ENCODE measurements at regions not wholly inside any gene's neighbourhood (a gene's known extent, or its start where the extent isn't known, plus 50 kb on each side); places are given as distances from the start of the nearest gene placed in this dataset.

DNA sequence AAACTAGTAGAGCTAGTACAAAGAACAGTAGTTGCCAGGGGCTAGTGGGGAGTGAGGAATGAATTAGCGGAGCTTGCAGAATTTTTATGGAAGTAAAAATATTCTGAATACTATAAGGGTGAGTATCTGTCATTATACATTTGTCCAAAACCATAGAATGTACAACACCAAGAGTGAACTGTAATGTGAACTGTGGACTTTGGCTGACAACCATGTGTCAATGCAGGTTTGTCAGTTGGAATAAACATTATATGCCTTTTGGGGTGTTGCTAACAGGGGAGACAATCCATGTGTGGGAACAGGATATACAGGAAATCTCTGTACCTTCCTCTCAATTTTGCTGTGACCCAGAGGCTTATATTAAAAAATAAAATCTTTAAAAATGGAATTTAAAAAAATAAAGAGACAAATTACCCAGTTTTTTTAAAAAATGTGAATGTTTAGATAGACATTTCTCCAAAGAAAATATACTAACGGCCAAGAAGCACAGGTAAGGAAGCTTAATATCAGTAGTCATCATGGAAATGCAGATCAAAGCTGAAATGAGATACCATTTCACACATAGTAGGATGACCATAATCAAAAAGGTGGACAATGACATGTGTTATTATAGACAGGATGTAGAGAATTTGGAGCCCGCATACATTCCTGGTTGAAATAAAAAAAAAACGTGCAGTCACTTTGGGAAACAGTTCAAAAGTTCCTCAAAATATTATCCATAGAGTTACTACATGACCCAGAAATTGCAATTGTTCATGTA lies 899.8 kb downstream of the RAB28 start:
- no peak for DNase-seq (ENCODE audit: low read depth in 3 of 3)

DNA sequence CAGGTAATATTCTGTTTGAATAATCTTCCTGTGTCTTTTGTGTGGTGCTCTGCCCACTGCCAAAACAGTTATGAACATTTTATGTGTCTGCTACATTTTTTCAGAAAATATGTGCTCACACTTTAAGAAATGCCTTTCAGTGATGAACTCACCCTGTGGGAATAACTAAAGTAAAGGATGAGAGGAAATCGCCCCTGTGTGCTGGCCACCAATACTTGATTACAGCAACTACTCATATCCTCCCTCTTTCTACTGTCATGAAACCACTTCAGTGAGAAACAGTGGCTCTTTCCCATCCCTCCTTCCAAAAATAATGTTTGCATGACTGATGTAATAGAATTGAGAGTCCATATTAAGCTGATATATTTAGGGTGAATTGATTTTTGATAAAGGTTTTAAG lies 900.9 kb downstream of the RAB28 start:
- no peak for DNase-seq (ENCODE audit: low read depth in 3 of 3)

DNA sequence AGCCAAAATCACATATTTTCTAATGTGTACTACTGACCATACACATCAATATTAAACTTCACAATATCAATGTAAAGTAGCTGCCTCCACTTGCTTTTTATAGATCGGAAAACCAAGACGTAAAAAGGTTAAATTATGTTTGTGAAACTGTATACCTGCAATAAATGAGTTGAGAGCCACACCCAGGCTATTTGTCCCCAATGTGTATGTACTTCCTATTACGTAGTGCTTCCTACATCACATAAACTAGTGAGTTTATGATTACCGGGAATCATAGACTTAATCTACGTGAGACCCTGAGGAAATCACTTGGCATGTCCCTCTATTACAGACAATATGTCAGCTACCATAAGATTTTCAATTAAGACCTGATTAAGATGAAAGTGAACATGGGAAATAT lies 903.4 kb downstream of the RAB28 start:
- DNase-seq (ENCODE audit: low read depth in 3 of 3): no peak

DNA sequence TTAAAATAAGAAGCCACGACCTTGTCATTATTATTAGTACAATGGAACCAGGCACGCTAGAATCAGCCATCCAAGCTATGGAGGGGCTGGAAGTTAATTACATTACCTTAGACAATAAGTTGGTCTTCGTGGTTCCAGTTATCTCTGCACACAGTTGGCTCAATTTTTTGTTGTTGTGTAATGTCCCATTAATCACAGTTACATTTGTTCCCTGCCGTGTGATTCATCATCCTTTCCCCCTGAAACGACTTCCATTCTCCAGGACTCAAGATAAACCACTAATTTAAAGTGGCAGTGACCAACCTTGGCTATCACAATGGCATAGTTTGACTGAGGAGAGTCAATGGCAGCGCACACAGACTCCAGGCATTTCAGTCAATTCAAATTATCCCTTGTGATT lies 905.0 kb downstream of the RAB28 start:
- no peak for DNase-seq (ENCODE audit: low read depth in 3 of 3)

DNA sequence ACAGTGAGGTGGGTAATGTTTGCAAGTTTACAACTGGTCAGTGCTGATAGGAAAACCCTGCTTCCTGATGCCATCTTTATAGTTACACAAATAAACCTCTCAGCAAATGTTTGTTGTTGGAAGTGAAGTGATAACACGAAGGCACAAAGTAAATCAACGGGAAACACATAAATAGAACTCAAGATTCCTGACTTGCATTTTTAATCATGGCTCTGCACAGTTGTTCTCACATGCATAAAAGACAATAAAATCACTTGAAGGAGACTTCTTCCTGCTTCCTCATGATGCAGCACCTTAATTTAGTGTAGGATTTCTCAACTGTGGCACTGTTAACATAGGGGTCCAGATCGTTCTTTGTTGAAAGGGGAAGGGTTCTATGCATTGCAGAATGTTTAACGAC lies 907.7 kb downstream of the RAB28 start:
- DNase-seq (ENCODE audit: low read depth in 3 of 3): no peak

DNA sequence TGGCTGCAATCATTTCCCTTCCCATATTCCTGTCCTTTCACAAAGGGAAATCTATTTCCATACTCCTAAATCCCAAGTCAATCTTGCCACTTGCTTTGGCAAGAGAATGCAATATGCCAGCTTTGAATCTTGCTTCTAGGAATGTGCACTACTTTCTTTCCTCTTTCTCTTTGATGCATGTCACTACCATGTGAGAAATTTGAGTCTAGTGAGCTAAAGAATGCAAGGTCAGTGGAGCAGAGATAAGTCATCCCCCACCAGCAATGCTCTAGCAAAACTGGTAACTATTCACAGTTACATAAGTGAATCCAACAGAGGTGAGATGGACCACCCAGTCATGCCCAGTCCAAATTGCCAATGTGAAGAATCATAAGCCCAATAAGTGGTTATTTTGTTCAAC lies 910.4 kb downstream of the RAB28 start:
- DNase-seq (ENCODE audit: low read depth in 3 of 3): no peak

DNA sequence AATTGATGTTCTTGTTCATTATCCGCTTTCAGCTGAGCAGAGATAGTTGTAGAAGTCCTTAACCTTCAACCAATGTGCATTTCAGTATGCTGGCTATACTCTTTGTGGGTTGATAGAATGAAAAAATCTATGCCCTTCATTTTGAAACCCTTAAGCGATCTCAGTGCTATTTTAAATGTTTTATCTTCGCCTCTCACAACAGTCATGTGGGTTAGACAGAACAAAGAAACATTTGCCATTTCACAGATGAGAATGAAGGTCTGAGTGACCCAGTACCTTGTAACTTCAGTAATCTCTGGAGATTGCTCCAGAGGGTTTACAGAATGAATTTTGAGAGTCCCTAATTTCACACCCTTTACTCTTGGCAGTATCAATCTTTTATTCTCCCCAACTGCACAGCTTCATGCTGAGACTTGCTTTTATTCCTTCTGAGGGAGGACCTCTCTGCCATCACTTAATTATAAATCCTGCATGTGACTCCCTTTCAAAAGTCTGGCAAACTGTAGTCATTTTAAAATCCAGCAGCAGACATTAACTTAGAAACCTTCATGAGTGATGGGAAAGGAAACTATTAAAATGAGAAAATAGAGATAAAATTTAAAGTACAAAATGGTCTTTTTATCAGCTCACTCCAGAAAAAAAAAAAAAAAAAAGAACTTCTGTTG lies 921.5 kb downstream of the RAB28 start:
- no peak for DNase-seq (ENCODE audit: low read depth in 3 of 3)

DNA sequence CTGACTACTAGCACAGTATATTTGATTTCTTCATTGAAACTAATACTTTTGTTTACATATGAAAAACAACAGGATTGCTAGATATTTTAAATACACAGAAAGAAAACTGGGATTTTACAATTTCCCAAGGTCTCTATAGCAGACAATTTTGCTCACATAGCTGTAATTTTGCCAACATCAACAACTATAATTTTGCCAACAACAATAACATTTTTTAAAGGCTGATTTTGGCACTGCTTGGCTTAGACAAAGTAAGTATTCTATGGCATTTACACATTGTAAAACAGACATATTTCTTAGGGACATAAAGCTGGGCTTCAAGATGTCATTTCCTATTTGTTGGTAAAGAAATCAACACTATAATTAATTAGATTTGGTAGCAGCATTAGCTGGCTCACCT lies 922.1 kb downstream of the RAB28 start:
- DNase-seq (ENCODE audit: low read depth in 3 of 3): no peak

DNA sequence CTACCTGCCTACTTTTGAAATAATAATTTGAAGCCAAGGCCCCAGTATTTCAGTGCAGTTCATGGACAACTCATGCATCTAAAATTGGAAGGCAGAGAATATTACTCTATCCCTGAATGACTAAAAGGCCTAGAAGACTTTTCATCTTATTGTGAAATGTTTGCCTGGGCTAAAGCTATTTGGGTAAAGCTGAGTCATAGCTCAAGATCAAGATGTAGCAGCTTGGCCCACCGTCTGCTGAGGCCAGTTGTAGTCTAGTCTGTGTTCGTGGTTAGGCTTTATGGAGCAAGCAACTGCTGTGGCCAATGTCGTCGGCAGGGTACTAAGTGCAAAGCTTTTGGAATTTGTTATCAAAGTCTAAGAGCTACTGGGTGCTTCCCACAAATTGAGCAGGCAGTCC lies 929.1 kb downstream of the RAB28 start:
- DNase-seq (ENCODE audit: low read depth in 3 of 3): no peak

DNA sequence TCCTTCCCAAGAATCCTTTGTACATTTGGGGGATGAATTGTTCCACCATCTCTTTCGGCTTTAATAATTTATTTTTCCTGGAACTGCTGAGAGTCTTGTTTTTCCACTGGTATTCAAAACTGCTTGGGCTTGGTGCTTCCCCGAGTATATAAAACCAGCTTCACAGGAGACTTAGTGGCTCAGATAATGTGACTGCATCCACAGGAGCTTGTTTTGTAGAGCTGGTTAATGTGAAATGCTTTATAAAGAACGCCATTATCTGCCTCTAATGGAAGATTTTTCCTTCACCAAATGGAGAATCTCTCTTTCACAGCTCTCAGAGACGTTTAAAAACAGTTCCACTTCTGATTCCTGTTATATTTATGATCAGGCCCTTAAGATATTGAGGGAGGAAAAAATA lies 935.5 kb downstream of the RAB28 start:
- no peak for DNase-seq (ENCODE audit: low read depth in 3 of 3)

DNA sequence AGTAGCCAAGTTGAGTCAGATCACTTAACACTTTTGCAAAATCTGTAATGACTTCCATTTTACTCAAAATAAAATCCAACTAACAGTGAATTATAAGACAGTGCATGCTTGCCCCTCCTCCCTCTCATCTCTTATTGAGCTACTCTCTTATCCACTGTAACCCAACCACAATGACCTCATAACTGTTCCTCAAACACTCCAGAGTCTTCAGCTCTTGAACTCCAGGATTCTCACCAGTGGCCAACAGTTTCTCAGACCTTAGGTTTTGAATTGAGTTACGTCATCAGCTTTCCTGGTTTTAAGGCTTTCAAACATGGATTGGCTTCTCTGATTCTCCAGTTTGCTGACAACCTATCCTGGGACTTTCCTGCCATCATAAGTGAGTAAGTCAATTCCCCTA lies 938.3 kb downstream of the RAB28 start:
- DNase-seq (ENCODE audit: low read depth in 3 of 3): no peak

DNA sequence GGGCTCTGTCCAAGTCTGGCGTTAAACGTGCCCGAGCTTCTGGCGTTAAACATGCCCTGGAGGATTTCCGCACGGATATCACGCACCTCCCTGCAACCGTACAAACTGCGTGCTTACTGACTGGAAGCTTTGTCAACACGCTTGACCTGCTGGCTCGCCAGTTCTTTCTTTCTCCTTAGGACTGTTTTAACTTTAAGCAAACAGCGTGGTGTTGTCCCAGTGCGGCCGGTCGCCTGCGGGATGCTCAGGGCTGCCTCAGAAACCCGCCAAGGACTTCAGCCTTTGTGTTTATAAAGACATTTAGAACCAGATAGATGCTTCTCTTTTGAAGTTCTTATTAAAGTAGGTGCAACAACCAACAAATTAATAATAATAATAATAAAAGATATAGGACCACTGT lies 946.0 kb downstream of the RAB28 start:
- no peak for DNase-seq (ENCODE audit: low read depth in 3 of 3)

DNA sequence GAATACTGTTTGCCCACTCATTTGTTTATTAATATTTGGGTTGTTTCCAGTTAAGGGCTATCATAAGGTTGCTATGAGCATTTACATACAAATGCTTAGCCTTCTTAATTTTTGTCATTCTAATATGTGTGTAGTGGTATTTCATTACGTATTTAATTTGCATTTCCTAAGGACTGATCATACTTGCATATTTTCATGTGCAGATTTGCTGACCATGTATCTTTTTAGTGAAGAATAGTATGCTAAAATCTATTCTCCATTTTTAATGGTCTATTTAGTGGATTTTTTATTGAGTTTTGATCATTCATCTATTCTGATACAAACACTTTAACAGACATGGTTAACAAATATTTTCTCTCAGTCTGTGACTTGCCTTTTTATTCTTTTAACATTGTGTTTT lies 949.5 kb downstream of the RAB28 start:
- DNase-seq (ENCODE audit: low read depth in 3 of 3): no peak

DNA sequence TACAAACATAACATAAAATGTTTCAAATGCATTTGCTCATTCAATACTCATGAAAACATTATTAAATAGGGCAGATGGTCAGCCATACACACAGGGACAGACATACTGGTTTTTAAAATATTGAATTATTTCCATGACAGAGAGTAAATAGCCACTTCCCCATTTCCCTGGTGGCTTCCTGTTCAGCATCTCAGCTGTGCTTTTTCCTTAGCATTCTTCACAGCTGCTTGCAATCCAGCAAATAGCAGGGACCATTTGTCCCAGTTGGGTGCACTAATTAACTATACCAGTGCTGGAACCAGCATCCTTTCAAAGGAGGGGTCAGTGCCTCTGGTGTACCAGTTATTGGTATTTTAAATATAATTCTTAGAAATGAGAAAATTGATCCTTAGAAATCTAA lies 964.7 kb downstream of the RAB28 start:
- no peak for DNase-seq (ENCODE audit: low read depth in 3 of 3)

DNA sequence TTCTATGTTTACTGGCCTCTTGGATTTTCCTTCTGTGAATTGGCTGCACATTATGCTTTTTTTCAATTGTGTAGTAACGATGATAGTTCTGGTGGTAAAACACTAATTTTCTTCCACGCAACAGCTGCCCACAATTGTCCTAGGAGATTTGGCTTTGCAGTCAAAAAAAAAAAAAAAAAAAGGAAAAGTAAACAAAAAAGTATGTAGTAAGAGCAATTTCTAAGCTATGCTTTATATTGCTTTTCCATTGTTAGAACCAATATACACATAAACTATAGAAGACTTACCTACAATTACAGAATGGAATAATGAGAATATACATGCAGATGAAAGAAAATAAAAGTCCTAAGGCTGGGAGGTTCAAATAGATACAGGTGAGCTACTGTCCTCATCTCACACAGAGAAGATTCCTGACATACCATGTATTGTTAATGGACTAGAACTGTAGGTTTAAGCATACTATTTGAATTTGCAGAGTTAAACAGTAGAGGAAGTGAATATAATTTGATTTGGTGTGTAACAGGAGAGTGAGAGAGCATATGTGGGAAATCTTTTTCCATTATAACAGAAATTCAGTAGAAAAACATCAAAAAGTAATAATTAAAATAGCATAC lies 976.2 kb downstream of the RAB28 start:
- no peak for DNase-seq (ENCODE audit: low read depth in 3 of 3)

DNA sequence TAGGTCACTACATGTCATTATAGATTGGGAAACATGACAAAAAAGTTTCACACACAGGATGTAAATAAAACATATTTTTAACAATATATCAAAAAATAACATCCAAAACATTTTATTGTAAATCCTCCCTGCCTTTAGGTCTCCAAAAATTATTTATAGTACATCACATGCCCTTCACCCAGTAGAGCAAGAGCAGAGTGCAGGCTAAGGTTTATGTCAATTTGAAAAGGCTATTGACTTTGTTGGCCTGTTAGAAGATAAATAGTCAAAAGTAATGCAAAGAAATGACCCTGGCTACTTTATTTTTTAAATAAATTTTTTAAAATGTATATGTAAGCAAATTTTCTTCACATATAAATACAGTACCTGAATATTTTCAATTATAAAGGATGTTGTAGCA lies 983.7 kb downstream of the RAB28 start:
- DNase-seq (ENCODE audit: low read depth in 3 of 3): no peak

DNA sequence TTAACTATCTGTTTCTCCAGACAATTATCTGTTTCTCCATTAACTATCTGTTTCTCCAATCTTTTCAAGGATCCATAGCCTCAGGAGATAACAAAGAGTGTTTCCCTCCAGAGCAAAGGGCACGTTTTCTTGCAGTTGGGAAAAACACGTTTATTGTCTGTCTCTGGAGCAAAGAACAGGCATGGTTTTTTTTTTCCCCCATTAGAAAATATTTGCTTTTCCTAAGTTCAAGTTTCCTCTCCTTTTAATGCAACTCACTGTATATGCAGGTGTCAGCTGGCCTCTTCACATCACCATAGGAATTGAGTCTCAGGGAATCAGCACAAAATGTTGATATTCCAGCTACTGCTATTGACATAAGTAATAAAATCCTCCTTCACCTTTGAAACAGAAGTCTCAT lies 984.4 kb downstream of the RAB28 start:
- DNase-seq (ENCODE audit: low read depth in 3 of 3): no peak

DNA sequence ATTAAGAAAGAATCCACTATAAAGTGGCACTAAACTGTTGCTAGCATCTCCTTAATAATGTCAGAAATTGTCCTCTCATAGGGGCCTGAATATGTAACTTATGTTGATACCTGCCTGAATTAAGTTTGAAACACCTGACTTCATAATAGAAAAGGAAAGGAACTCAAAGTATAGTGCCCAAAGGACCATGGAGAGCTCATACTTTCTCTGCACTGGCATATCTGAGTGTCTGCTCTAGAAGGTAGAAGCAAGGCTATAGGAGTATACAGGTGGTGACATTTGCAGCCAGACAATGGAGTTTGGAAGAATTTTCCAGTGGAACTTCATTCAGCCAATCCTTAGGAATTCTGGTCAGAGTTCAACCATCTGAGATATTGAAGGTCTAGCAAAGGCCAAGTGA lies 988.9 kb downstream of the RAB28 start:
- DNase-seq (ENCODE audit: low read depth in 3 of 3): no peak

DNA sequence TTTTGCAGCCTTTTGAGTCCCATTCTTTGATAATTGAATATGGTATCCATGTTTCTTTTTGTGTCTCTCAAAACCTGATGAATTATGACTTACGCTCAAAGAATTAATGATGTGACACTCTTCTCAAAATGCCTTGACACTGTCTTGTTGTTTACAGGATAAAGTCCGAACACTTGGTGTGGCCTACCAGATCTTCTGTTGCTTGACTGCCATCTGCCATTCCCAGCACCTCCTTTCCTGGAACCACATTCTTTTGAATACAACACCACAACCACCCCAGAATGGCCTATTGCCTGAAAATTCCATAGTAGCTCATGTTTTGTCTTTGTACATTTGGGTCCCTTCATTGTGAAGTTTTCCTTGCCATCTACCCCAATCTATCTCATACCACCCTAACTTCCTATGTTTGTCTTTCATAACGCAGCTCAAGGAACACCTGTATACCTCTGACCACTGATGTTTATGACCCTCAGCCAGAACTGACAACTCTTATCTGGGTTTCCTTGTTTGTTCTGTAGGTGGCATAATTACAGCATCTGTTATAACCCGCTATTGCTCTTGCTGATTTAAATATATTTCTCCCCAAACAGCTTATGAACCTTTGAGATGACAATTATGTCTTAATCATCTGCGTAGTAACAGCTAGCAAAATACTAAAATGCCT lies 991.3 kb downstream of the RAB28 start:
- DNase-seq (ENCODE audit: low read depth in 3 of 3): no peak

DNA sequence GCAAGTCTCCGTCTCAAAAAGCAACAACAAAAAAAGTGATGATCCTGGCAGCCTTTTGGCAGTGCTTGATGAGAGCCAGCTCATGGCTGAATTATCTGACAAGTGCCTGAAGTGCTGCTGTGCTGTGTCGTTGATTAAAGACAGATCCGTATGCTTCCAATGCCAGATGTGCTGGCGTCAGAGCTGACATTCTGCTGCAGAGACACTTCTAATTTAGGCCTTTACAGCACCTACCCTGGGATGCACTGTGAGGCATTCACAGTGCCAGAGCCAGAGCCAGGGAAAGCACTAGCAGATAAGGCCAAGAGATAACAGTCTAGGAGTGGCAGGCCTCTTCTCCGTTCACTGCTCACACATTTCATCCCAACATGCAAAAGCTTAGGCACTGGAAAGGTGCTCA lies 995.5 kb downstream of the RAB28 start:
- no peak for DNase-seq (ENCODE audit: low read depth in 3 of 3)

DNA sequence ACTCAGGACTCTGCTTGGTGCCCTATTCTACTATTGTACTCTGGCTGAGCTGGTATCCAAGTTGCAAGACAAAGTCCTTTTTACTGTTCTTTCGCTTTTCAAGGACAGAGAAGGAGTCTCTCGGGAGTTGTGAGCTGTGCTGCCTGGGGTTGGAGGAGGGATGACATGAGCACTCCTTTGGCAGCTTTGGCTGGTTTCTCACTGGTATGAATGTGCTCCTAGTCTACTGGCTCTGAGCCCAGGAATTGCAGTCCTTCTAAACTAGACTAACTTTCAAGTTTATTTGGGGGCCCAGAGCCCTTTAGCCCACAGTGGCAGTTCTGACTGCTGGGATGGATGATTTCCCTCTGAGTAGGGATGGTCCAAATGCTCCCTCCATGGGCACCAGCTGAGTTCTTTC lies 997.1 kb downstream of the RAB28 start:
- no peak for DNase-seq (ENCODE audit: low read depth in 3 of 3)

DNA sequence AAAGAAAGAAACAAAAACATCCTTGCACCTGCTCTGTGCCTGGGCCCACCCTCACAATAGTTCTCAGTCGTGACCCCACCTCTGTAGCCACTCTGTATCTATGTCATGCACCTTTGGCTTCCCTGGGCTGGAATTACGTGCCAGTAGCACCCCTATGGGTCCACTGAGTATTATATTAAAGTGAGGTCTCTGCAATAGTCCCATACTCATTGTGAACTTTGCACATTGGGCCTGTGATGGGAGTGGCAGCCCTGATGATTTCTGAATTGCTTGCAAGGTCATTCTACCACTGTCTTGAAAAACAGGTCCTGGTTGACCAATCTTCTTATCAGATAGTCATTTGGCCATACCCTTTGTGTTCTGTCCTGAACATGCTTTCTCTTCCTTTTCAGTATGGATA lies 1012.1 kb downstream of the RAB28 start:
- DNase-seq (ENCODE audit: low read depth in 3 of 3): no peak

DNA sequence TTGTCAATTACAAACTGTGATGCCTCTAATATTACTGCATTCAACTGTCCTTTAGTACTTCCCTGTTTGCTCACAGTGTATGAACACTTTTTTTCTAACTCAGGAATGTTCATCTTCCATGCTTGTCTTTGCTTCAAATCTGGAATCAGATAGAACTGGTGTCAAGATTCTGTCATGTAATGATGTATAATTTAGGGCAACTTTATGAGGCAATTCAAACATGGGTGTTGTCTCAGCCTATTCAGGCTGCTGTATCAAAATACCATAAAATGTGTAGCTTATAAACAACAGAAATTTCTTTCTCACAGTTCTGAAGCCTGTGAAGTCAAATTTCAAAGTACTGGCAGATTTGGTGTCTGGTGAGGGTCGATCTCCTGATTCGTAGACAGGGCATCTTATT lies 1012.9 kb downstream of the RAB28 start:
- DNase-seq (ENCODE audit: low read depth in 3 of 3): no peak

Data from stimulated activated CD4-positive, alpha-beta T cell treated with anti-CD3 and anti-CD28 coated beads, TNF-alpha, amount 100 ng/mL, for 48 hours (primary cell).